KMS-11 (cell line): ENCODE measurements at regions not wholly inside any gene's neighbourhood (a gene's known extent, or its start where the extent isn't known, plus 50 kb on each side); places are given as distances from the start of the nearest gene placed in this dataset.

Experiments
- H2AFZ ChIP-seq: fragments of 200-600 bp; sonication (generic); 2 replicates; pipeline ENCODE4 v1.6.1; 2016; ENCODE audit warnings: antibody characterized with exemption, mixed run types, low read depth
- H3K27ac ChIP-seq: fragments of 200-600 bp; sonication (generic); 2 replicates; pipeline ENCODE4 v1.6.1; 2016; ENCODE audit warnings: mild to moderate bottlenecking, mixed run types
- H3K27me3 ChIP-seq: fragments of 200-600 bp; sonication (generic); 2 replicates; pipeline ENCODE4 v1.6.1; 2017; ENCODE audit warnings: mild to moderate bottlenecking, low read depth, mixed run types, moderate library complexity; ENCODE audit not compliant: insufficient read depth
- H3K36me3 ChIP-seq: fragments of 200-600 bp; sonication (generic); 2 replicates; pipeline ENCODE4 v1.6.1; 2017; ENCODE audit warnings: mild to moderate bottlenecking, mixed run types; ENCODE audit not compliant: insufficient read depth
- H3K4me1 ChIP-seq: fragments of 200-600 bp; sonication (generic); 2 replicates; pipeline ENCODE4 v1.6.1; 2016; ENCODE audit warnings: mild to moderate bottlenecking, low read depth, mixed run types; ENCODE audit not compliant: poor library complexity, severe bottlenecking
- H3K4me2 ChIP-seq: fragments of 200-600 bp; sonication (generic); 2 replicates; pipeline ENCODE4 v1.7.0; 2016; ENCODE audit warnings: mild to moderate bottlenecking, mixed run types
- H3K4me3 ChIP-seq: fragments of 200-600 bp; sonication (generic); IDR thresholded peaks from 2 replicates; pipeline ENCODE4 v1.6.1; 2017; ENCODE audit warnings: low read depth, low read length, mixed read lengths; ENCODE audit not compliant: insufficient read depth
- H3K79me2 ChIP-seq: fragments of 200-600 bp; sonication (generic); 2 replicates; pipeline ENCODE4 v1.6.1; 2016; ENCODE audit warnings: low read depth, mixed run types; ENCODE audit not compliant: insufficient read depth
- H3K9ac ChIP-seq: fragments of 200-600 bp; sonication (generic); 2 replicates; pipeline ENCODE4 v1.6.1; 2016; ENCODE audit warnings: mild to moderate bottlenecking, mixed run types
- H4K20me1 ChIP-seq: fragments of 200-600 bp; sonication (generic); 2 replicates; pipeline ENCODE4 v1.6.1; 2016; ENCODE audit warnings: mild to moderate bottlenecking, mixed run types; ENCODE audit not compliant: insufficient read depth
- TF ChIP-seq, protein P1 (sequence below): fragments of 200-600 bp; sonication (generic); conservative IDR thresholded peaks from 2 replicates; pipeline ENCODE4 v1.6.1; 2017; ENCODE audit warnings: low read depth, mild to moderate bottlenecking, antibody characterized with exemption, low read length, moderate library complexity, mixed read lengths

GRCh38 chr14:104253901-104254353 is 115.5 kb downstream of the KIF26A start:
- Histone ChIP-seq H3K79me2 (no peaks in the 10 kb centered on the region), H2AFZ (no peak overlapping the region), H3K4me1 (no peaks in the 10 kb centered on the region), H3K9ac (no peak overlapping the region), H3K27me3 (no peaks in the 10 kb centered on the region; the same call in 1 of the 2 replicates), H3K4me2 (no peak overlapping the region), H3K4me3 (no peak overlapping the region), H3K36me3 (no peaks in the 10 kb centered on the region), H3K27ac (no peak overlapping the region), H4K20me1 (no peaks in the 10 kb centered on the region)
- TF ChIP-seq, protein P1, sequence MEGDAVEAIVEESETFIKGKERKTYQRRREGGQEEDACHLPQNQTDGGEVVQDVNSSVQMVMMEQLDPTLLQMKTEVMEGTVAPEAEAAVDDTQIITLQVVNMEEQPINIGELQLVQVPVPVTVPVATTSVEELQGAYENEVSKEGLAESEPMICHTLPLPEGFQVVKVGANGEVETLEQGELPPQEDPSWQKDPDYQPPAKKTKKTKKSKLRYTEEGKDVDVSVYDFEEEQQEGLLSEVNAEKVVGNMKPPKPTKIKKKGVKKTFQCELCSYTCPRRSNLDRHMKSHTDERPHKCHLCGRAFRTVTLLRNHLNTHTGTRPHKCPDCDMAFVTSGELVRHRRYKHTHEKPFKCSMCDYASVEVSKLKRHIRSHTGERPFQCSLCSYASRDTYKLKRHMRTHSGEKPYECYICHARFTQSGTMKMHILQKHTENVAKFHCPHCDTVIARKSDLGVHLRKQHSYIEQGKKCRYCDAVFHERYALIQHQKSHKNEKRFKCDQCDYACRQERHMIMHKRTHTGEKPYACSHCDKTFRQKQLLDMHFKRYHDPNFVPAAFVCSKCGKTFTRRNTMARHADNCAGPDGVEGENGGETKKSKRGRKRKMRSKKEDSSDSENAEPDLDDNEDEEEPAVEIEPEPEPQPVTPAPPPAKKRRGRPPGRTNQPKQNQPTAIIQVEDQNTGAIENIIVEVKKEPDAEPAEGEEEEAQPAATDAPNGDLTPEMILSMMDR: no peak

GRCh38 chr14:104254735-104255400 is 116.5 kb downstream of the KIF26A start:
- H3K36me3 ChIP-seq: no peaks in the 10 kb centered on the region
- H3K27me3 ChIP-seq: no peaks in the 10 kb centered on the region; the same call in 1 of the 2 replicates

GRCh38 chr14:104256025-104256424 is 117.6 kb downstream of the KIF26A start:
- no peaks in the 10 kb centered on the region for H4K20me1 ChIP-seq
- no peaks in the 10 kb centered on the region for H3K36me3 ChIP-seq
- H2AFZ ChIP-seq: no peak overlapping the region
- no peaks in the 10 kb centered on the region; the same call in 1 of the 2 replicates for H3K27me3 ChIP-seq
- TF ChIP-seq, protein P1: no peak
- H3K4me3 ChIP-seq: no peak overlapping the region
- no peaks in the 10 kb centered on the region for H3K4me1 ChIP-seq
- H3K79me2 ChIP-seq: no peaks in the 10 kb centered on the region
- H3K4me2 ChIP-seq: no peak overlapping the region
- H3K27ac ChIP-seq: no peak overlapping the region
- H3K9ac ChIP-seq: no peak overlapping the region

More at GRCh38 chr14:104254735-104255400, 116.5 kb downstream of the KIF26A start:
- H3K79me2 ChIP-seq: no peaks in the 10 kb centered on the region
- no peaks in the 10 kb centered on the region for H3K4me1 ChIP-seq
- TF ChIP-seq, protein P1: no peak
- H2AFZ ChIP-seq: no peak overlapping the region
- H3K4me2 ChIP-seq: no peak overlapping the region
- H4K20me1 ChIP-seq: no peaks in the 10 kb centered on the region
- no peak overlapping the region for H3K4me3 ChIP-seq
- H3K27ac ChIP-seq: no peak overlapping the region
- H3K9ac ChIP-seq: no peak overlapping the region

- Histone ChIP-seq H3K27ac (no peak overlapping the region), H3K4me2 (no peak overlapping the region), H4K20me1 (no peaks in the 10 kb centered on the region), H3K9ac (no peak overlapping the region), H2AFZ (no peak overlapping the region), H3K27me3 (peaks cover 2% of the 10 kb centered on the region; the same call in 1 of the 2 replicates), H3K4me3 (no peak overlapping the region), H3K4me1 (no peaks in the 10 kb centered on the region), H3K36me3 (no peaks in the 10 kb centered on the region), H3K79me2 (no peaks in the 10 kb centered on the region)
- TF ChIP-seq, protein P1: no peak
Observed at GRCh38 chr14:104262515-104263514, 124.4 kb downstream of the KIF26A start.
